ENCODE measurements at regions not wholly inside any gene's neighbourhood (a gene's known extent, or its start where the extent isn't known, plus 50 kb on each side); places are given as distances from the start of the nearest gene placed in this dataset.
A peak's percentile ranks its signal among the peaks of the same experiment; 100 is the strongest.

GRCh38 chr6:134642819-134643218, 307.1 kb downstream of the ALDH8A1 start:
- TF ChIP-seq, protein P1, sequence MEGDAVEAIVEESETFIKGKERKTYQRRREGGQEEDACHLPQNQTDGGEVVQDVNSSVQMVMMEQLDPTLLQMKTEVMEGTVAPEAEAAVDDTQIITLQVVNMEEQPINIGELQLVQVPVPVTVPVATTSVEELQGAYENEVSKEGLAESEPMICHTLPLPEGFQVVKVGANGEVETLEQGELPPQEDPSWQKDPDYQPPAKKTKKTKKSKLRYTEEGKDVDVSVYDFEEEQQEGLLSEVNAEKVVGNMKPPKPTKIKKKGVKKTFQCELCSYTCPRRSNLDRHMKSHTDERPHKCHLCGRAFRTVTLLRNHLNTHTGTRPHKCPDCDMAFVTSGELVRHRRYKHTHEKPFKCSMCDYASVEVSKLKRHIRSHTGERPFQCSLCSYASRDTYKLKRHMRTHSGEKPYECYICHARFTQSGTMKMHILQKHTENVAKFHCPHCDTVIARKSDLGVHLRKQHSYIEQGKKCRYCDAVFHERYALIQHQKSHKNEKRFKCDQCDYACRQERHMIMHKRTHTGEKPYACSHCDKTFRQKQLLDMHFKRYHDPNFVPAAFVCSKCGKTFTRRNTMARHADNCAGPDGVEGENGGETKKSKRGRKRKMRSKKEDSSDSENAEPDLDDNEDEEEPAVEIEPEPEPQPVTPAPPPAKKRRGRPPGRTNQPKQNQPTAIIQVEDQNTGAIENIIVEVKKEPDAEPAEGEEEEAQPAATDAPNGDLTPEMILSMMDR (IDR thresholded peaks at IDR 0.05; ENCODE audit: low read depth, low read length, missing control alignments), result no peak
- in situ Hi-C loops (cut with HindIII; ENCODE audit: low sequenced_read_pairs), result no loop called here
- no peak for DNase-seq (ENCODE audit: low read depth)
- H3K4me3 ChIP-seq (ENCODE audit: low read depth, low read length), result no peak overlapping the region

- in situ Hi-C loops (cut with HindIII; ENCODE audit: low sequenced_read_pairs), result no loop called here
- no peak for DNase-seq (ENCODE audit: low read depth)
Observed at GRCh38 chr6:134642279-134642678, 307.6 kb downstream of the ALDH8A1 start.

DNA sequence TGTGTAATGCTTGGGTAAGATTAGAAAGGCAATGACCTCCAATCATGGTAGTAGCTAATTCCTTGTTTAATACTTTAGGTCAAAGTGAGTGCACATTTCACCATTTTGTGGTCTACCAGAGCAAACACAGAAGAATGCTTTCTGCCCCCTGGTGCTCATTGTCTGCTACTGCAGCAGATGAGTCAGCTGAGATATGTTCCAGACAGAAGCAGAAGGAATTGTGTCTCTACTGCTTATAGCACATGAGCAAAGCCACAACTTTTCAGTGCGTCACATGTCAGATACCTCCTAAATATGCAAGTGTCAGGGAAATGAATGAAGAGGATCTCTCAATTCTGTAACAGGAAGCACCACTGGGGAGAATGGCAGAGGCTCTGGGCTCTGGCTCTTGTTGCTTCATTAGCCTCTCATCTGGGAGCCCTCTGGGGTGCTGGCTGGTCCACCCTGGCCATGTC, 308.9 kb downstream of the ALDH8A1 start:
- DNase-seq (ENCODE audit: low read depth), result peak; percentile 91
- TF ChIP-seq, protein P1 (IDR thresholded peaks at IDR 0.05; ENCODE audit: low read depth, low read length, missing control alignments), result peak; percentile 94
- no peak overlapping the region for H3K4me3 ChIP-seq (ENCODE audit: low read depth, low read length)
- in situ Hi-C loops (cut with HindIII; ENCODE audit: low sequenced_read_pairs), result no loop called here

More at GRCh38 chr6:134642279-134642678, 307.6 kb downstream of the ALDH8A1 start:
- TF ChIP-seq, protein P1 (IDR thresholded peaks at IDR 0.05; ENCODE audit: low read depth, low read length, missing control alignments), result no peak
- H3K4me3 ChIP-seq (ENCODE audit: low read depth, low read length), result no peak overlapping the region

DNA sequence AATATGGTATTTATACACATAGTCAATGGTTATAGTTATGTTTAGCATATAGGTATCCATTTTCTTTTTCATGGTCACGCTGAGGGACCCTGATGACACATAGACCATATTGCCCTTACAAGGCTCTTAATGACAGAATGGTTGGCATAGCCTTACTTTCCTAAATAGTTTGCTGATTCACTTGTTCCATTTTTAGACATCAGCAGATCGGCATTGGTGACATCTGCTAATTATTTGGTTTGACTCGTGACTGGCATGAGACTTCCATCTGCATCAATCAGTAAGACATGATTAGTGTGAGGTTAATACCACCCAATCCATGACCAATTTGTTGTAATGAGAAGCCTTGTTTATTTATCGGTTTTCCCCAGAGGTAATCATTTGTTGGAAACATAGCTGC, 309.7 kb downstream of the ALDH8A1 start:
- H3K4me3 ChIP-seq (ENCODE audit: low read depth, low read length), result no peak overlapping the region
- in situ Hi-C loops (cut with HindIII; ENCODE audit: low sequenced_read_pairs), result no loop called here
- DNase-seq (ENCODE audit: low read depth), result no peak
- TF ChIP-seq, protein P1 (IDR thresholded peaks at IDR 0.05; ENCODE audit: low read depth, low read length, missing control alignments), result no peak

DNA sequence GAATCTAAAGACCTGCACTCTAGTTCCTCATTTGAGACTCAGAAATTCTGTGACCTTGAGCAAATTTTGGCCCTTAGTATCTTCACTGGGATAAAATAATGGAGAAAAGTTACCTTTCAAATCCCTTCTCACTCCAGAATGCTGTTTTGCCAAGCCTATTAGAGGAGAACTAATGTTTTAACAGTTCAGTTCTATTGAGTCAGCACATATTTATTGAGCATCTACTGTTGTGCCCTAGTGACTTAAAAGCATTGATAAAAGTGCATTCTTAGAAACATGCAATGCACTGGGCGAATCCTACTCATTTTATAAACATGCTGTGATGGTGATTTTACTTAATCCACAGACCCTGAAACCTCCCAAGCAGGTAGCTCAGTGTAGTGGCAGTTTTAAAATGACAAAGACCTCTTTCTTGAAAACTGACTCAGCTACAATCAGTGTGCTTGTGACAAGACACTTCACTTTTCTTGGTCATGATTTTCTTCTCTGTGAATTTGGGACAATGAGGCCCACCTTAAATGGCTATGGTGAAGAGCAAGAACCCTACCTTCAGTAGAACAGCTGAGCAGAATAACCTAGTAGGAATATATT, 312.0 kb downstream of the ALDH8A1 start:
- TF ChIP-seq, protein P1 (IDR thresholded peaks at IDR 0.05; ENCODE audit: low read depth, low read length, missing control alignments), result no peak
- in situ Hi-C loops (cut with HindIII; ENCODE audit: low sequenced_read_pairs), result no loop called here
- no peak for DNase-seq (ENCODE audit: low read depth)
- H3K4me3 ChIP-seq (ENCODE audit: low read depth, low read length), result no peak overlapping the region

DNA sequence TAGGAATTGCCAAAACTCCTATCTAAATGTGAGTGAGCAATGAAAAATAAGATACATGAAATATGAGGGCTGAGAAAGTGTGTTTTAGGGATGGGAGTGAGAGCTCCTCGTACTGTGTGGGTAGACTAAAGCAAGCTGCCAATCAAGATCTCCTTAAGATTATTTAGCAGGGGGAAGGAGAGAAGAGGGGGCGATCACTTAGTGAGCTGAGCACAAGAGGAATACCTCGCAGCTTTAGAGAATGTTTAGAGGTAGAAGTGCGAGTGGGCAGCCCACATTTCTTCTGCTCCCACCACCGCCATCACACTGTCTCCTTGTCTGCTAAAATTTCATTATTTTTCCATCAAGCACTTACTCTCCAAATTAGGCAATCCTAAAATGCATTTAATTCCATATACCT, 312.6 kb downstream of the ALDH8A1 start:
- TF ChIP-seq, protein P1 (IDR thresholded peaks at IDR 0.05; ENCODE audit: low read depth, low read length, missing control alignments), result no peak
- no peak overlapping the region for H3K4me3 ChIP-seq (ENCODE audit: low read depth, low read length)
- no peak for DNase-seq (ENCODE audit: low read depth)
- in situ Hi-C loops (cut with HindIII; ENCODE audit: low sequenced_read_pairs), result no loop called here
